SK-N-SH (cell line): ENCODE measurements at regions not wholly inside any gene's neighbourhood (a gene's known extent, or its start where the extent isn't known, plus 50 kb on each side); places are given as distances from the start of the nearest gene placed in this dataset.

Experiments
- CTCF ChIA-PET: fragments of 300-600, 350-600 bp; formaldehyde crosslinking; extraction: SDS; loops from one replicate; lab custom pipeline; 2021; lab: Yijun Ruan, JAX
- POLR2A ChIA-PET: fragments of 350-600 bp; sonication (Branson Sonifier 250); formaldehyde crosslinking; extraction: SDS; loops from one replicate; lab custom pipeline; 2020; ENCODE audit warnings: antibody characterized with exemption, inconsistent platforms; lab: Yijun Ruan, JAX
- DNase-seq: peaks from one replicate; pipeline ENCODE4 v3.0.0; 2012
- H2AFZ ChIP-seq: fragments of 200-600 bp; sonication (generic); 2 replicates; pipeline ENCODE4 v1.8.1; 2016; ENCODE audit warnings: antibody characterized with exemption, mild to moderate bottlenecking, low read depth
- H3F3A ChIP-seq: fragments of 200-600 bp; sonication (generic); replicated peaks from 2 replicates; pipeline ENCODE3; 2016; ENCODE audit warnings: antibody characterized with exemption, mild to moderate bottlenecking; ENCODE audit not compliant: insufficient read depth
- H3K27ac ChIP-seq, 2 experiments: fragments of 200-500 bp in 1 of 2; fragments of 200-600 bp in 1 of 2; sonication (Bioruptor generic) in 1 of 2; sonication (generic), shearing (Covaris generic) in 1 of 2; 2 replicates each; pipeline versions ENCODE4 v1.5.1 to v1.6.1; 2014 to 2016; ENCODE audit warnings: low read depth in 2 of 2, inconsistent platforms in 1 of 2, low read length in 1 of 2, mild to moderate bottlenecking in 1 of 2, mixed read lengths in 1 of 2
- H3K27me3 ChIP-seq: fragments of 200-600 bp; sonication (generic), shearing (Covaris generic); 2 replicates; pipeline ENCODE4 v1.6.1; 2016; ENCODE audit warnings: mixed run types; ENCODE audit not compliant: insufficient read depth
- H3K36me3 ChIP-seq, 2 experiments: fragments of 200-500 bp in 1 of 2; fragments of 200-600 bp in 1 of 2; sonication (Bioruptor generic) in 1 of 2; sonication (generic) in 1 of 2; replicated peaks in 1 of 2; 2 replicates each; pipeline versions ENCODE3 to v1.5.1; 2014 to 2016; ENCODE audit warnings: low read length in 1 of 2, mild to moderate bottlenecking in 1 of 2; ENCODE audit not compliant: insufficient read depth in 2 of 2, control insufficient read depth in 1 of 2
- H3K4me1 ChIP-seq, 2 experiments: fragments of 200-500 bp in 1 of 2; fragments of 200-600 bp in 1 of 2; sonication (Bioruptor generic) in 1 of 2; sonication (generic), shearing (Covaris generic) in 1 of 2; 2 replicates each; pipeline versions ENCODE4 v1.5.1 to v1.6.1; 2014 to 2016; ENCODE audit warnings: low read depth in 1 of 2, low read length in 1 of 2, mixed run types in 1 of 2; ENCODE audit not compliant: insufficient read depth in 2 of 2, control insufficient read depth in 1 of 2
- H3K4me2 ChIP-seq: fragments of 200-600 bp; sonication (generic), shearing (Covaris generic); 2 replicates; pipeline ENCODE4 v1.6.1; 2017; ENCODE audit warnings: mixed run types
- H3K4me3 ChIP-seq, 2 experiments: fragments of 200-500 bp in 1 of 2; fragments of 200-600 bp in 1 of 2; sonication (Bioruptor generic) in 1 of 2; sonication (generic), shearing (Covaris generic) in 1 of 2; 2 replicates each; pipeline versions ENCODE4 v1.5.1 to v1.8.1; 2014 to 2016; ENCODE audit warnings: low read depth in 2 of 2, inconsistent platforms in 1 of 2, low read length in 1 of 2, mild to moderate bottlenecking in 1 of 2, mixed read lengths in 1 of 2, moderate library complexity in 1 of 2
- H3K79me2 ChIP-seq: fragments of 200-600 bp; sonication (generic); 2 replicates; pipeline ENCODE4 v1.8.1; 2017; ENCODE audit warnings: mild to moderate bottlenecking; ENCODE audit not compliant: insufficient read depth
- H3K9ac ChIP-seq: fragments of 200-600 bp; sonication (generic); 2 replicates; pipeline ENCODE4 v1.6.1; 2017; ENCODE audit warnings: mixed run types
- H3K9me2 ChIP-seq: fragments of 200-600 bp; sonication (generic); 2 replicates; pipeline ENCODE4 v1.6.1; 2017; ENCODE audit warnings: mixed run types
- H3K9me3 ChIP-seq: fragments of 200-600 bp; sonication (generic); 2 replicates; pipeline ENCODE4 v1.6.1; 2017; ENCODE audit warnings: mixed run types, mild to moderate bottlenecking, moderate library complexity
- H4K20me1 ChIP-seq: fragments of 200-600 bp; sonication (generic); 2 replicates; pipeline ENCODE4 v1.6.1; 2017; ENCODE audit warnings: mild to moderate bottlenecking, mixed run types; ENCODE audit not compliant: insufficient read depth
- CHD2 ChIP-seq: fragments of 150-350 bp; IDR thresholded peaks from 2 replicates; pipeline ENCODE4 v1.6.1; 2018; ENCODE audit warnings: low read length; ENCODE audit not compliant: partially characterized antibody
- FOSL2 ChIP-seq: IDR thresholded peaks from 2 replicates; pipeline ENCODE4 v1.4.0; 2012; ENCODE audit warnings: low read depth, mild to moderate bottlenecking, moderate library complexity, borderline replicate concordance
- FOXJ3 ChIP-seq: sonication (generic); formaldehyde crosslinking; IDR thresholded peaks from 2 replicates; pipeline ENCODE4 v1.5.1; 2020; ENCODE audit warnings: mild to moderate bottlenecking, missing genetic modification reagents
- GABPA ChIP-seq: IDR thresholded peaks from 2 replicates; pipeline ENCODE4 v1.4.0; 2012; ENCODE audit warnings: low read depth, mild to moderate bottlenecking
- GATA2 ChIP-seq: sonication (generic); formaldehyde crosslinking; IDR thresholded peaks from 2 replicates; pipeline ENCODE4 v1.5.0; 2020; ENCODE audit warnings: mild to moderate bottlenecking, missing genetic modification reagents
- NFIC ChIP-seq: IDR thresholded peaks from 2 replicates; pipeline ENCODE4 v1.4.0; 2012; ENCODE audit warnings: borderline replicate concordance
- RXRA ChIP-seq: IDR thresholded peaks from 2 replicates; pipeline ENCODE4 v1.4.0; 2012; ENCODE audit warnings: low read depth, mild to moderate bottlenecking, borderline replicate concordance
- SIN3A ChIP-seq: IDR thresholded peaks from 2 replicates; pipeline ENCODE4 v1.6.1; 2012; ENCODE audit warnings: low read depth, mild to moderate bottlenecking, low read length, moderate library complexity, borderline replicate concordance
- SMC3 ChIP-seq: IDR thresholded peaks from 2 replicates; pipeline ENCODE4 v1.6.1; 2012; ENCODE audit warnings: low read depth, low read length, improper control_type of control experiment
- ZBTB33 ChIP-seq: IDR thresholded peaks from 2 replicates; pipeline ENCODE4 v1.4.0; 2012; ENCODE audit warnings: low read depth, borderline replicate concordance
- WGBS: methylation state at CpG from one replicate; pipeline ENCODE4 v1.1.6; 2017; ENCODE audit warnings: low lambda C conversion rate; 5-methylcytosine and 5-hydroxymethylcytosine counted together
- TF ChIP-seq, protein P1 (sequence below): fragments of 200-600 bp; sonication (generic); IDR thresholded peaks from 2 replicates; pipeline ENCODE4 v1.6.1; 2017; ENCODE audit warnings: antibody characterized with exemption, mild to moderate bottlenecking, moderate library complexity

GRCh38 chr2:204315236-204315662 lies 230.0 kb upstream of the PARD3B start:
- H3K4me3 ChIP-seq = no peak overlapping the region
- H3F3A ChIP-seq = no peaks in the 10 kb centered on the region
- H2AFZ ChIP-seq = no peak overlapping the region
- TF ChIP-seq GATA2 = no peak
- no peak for TF ChIP-seq CHD2
- TF ChIP-seq SMC3 = no peak
- H3K27me3 ChIP-seq = no peaks in the 10 kb centered on the region; the same call in 1 of the 2 replicates
- no peaks in the 10 kb centered on the region for H3K9me3 ChIP-seq
- POLR2A ChIA-PET = no interaction called here
- H3K79me2 ChIP-seq = no peaks in the 10 kb centered on the region
- no peak overlapping the region for H3K4me2 ChIP-seq
- CTCF ChIA-PET = no interaction called here
- 73% methylated on average over 13 of the region's 13 CpGs for WGBS
- H3K36me3 ChIP-seq = no peaks in the 10 kb centered on the region
- DNase-seq = no peak
- no peaks in the 10 kb centered on the region for H3K4me1 ChIP-seq
- H3K9ac ChIP-seq = no peak overlapping the region
- H3K27ac ChIP-seq = no peak overlapping the region
- no peaks in the 10 kb centered on the region for H4K20me1 ChIP-seq
- H3K9me2 ChIP-seq = no peaks in the 10 kb centered on the region

DNA sequence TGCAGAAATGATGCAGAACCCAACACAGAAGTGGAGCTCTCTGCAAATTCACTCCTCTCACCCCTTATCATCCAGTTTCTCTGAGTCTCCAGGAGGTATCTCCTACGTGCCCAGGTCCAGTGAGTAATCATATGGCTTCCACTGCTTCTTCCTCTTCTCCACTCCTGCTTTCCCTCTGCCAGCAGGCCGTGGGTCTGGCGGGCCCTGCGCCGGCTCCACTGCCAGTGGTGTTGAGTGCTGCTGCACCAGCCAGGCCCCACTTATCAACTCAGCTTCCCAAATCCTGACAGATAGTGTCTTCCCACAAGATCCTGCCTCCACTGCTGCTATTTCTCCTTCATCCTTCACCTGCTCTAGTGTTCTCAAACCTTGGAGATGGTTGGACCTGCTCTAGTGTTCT lies 227.6 kb upstream of the PARD3B start:
- H2AFZ ChIP-seq = no peak overlapping the region
- POLR2A ChIA-PET = no interaction called here
- H3K36me3 ChIP-seq = no peaks in the 10 kb centered on the region
- TF ChIP-seq GABPA (no peak), FOSL2 (no peak), SIN3A (no peak), RXRA (no peak), FOXJ3 (CRISPR knock-in tag) (no peak), NFIC (no peak), ZBTB33 (no peak)
- TF ChIP-seq, protein P1, sequence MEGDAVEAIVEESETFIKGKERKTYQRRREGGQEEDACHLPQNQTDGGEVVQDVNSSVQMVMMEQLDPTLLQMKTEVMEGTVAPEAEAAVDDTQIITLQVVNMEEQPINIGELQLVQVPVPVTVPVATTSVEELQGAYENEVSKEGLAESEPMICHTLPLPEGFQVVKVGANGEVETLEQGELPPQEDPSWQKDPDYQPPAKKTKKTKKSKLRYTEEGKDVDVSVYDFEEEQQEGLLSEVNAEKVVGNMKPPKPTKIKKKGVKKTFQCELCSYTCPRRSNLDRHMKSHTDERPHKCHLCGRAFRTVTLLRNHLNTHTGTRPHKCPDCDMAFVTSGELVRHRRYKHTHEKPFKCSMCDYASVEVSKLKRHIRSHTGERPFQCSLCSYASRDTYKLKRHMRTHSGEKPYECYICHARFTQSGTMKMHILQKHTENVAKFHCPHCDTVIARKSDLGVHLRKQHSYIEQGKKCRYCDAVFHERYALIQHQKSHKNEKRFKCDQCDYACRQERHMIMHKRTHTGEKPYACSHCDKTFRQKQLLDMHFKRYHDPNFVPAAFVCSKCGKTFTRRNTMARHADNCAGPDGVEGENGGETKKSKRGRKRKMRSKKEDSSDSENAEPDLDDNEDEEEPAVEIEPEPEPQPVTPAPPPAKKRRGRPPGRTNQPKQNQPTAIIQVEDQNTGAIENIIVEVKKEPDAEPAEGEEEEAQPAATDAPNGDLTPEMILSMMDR = no peak
- H3K27ac ChIP-seq = no peak overlapping the region
- H3K79me2 ChIP-seq = no peaks in the 10 kb centered on the region
- no peak for DNase-seq
- H4K20me1 ChIP-seq = no peaks in the 10 kb centered on the region
- H3K4me2 ChIP-seq = no peak overlapping the region
- no peak overlapping the region for H3K9ac ChIP-seq
- H3F3A ChIP-seq = no peaks in the 10 kb centered on the region
- 88% methylated on average over 4 of the region's 5 CpGs for WGBS
- CTCF ChIA-PET = interaction anchor here (0.7 to 3.0 kb wide), 2 partner anchors 120 to 375 kb away, joined by 3 to 7 read pairs; no protein-coding TSS in a partner anchor
- no peaks in the 10 kb centered on the region for H3K9me3 ChIP-seq
- no peaks in the 10 kb centered on the region; the same call in 1 of the 2 replicates for H3K27me3 ChIP-seq
- no peak overlapping the region for H3K4me3 ChIP-seq
- H3K4me1 ChIP-seq = peaks cover 0 to 5% of the 10 kb centered on the region in 2 experiments; a peak in 2 of 4 replicates
- no peaks in the 10 kb centered on the region for H3K9me2 ChIP-seq
